GM23338 (cell line): ENCODE measurements at regions not wholly inside any gene's neighbourhood (a gene's known extent, or its start where the extent isn't known, plus 50 kb on each side); places are given as distances from the start of the nearest gene placed in this dataset.

Source experiments
- ATAC-seq: fragments of 200-7000 bp; cut with Tn5 transposase; 3 replicates; pipeline ENCODE4 v1.9.1; 2020
- DNase-seq: peaks from one replicate; pipeline ENCODE4 v3.0.0-alpha.2; 2015; ENCODE audit warnings: low spot score
- H2AFZ ChIP-seq: fragments of 200-600 bp; sonication (generic); 2 replicates; pipeline ENCODE4 v1.8.0; 2016; ENCODE audit warnings: antibody characterized with exemption, mild to moderate bottlenecking, moderate library complexity
- H3F3A ChIP-seq: fragments of 200-600 bp; sonication (generic); replicated peaks from 2 replicates; pipeline ENCODE4 v1.8.0; 2017; ENCODE audit warnings: antibody characterized with exemption, mixed run types, low read depth
- H3K27ac ChIP-seq: fragments of 200-600 bp; sonication (generic); 2 replicates; pipeline ENCODE4 v1.6.1; 2016; ENCODE audit warnings: low read depth
- H3K27me3 ChIP-seq: fragments of 200-600 bp; sonication (generic); 2 replicates; pipeline ENCODE4 v1.8.0; 2016; ENCODE audit warnings: mild to moderate bottlenecking, mixed run types, moderate library complexity; ENCODE audit not compliant: insufficient read depth
- H3K36me3 ChIP-seq: fragments of 200-600 bp; sonication (generic); 2 replicates; pipeline ENCODE4 v1.8.0; 2016; ENCODE audit warnings: mild to moderate bottlenecking; ENCODE audit not compliant: insufficient read depth
- H3K4me1 ChIP-seq: fragments of 200-600 bp; sonication (generic); 2 replicates; pipeline ENCODE4 v1.8.0; 2016; ENCODE audit warnings: mild to moderate bottlenecking, moderate library complexity; ENCODE audit not compliant: insufficient read depth
- H3K4me2 ChIP-seq: fragments of 200-600 bp; sonication (generic); 2 replicates; pipeline ENCODE4 v1.7.1; 2017; ENCODE audit warnings: mixed run types
- H3K4me3 ChIP-seq: fragments of 200-600 bp; sonication (generic); 2 replicates; pipeline ENCODE4 v1.6.1; 2016; ENCODE audit warnings: mixed run types
- H3K79me2 ChIP-seq: fragments of 200-600 bp; sonication (generic); replicated peaks from 2 replicates; pipeline ENCODE4 v1.8.0; 2017; ENCODE audit warnings: mild to moderate bottlenecking; ENCODE audit not compliant: insufficient read depth
- H3K9me2 ChIP-seq: fragments of 200-600 bp; sonication (generic); 2 replicates; pipeline ENCODE4 v1.8.0; 2017; ENCODE audit not compliant: insufficient read depth
- H4K20me1 ChIP-seq: fragments of 200-600 bp; sonication (generic); replicated peaks from 2 replicates; pipeline ENCODE4 v1.8.0; 2017; ENCODE audit warnings: mild to moderate bottlenecking; ENCODE audit not compliant: insufficient read depth
- H3K27ac Mint-ChIP-seq: 2 replicates; pipeline ENCODE4 v1.8.0; 2020; ENCODE audit warnings: inconsistent platforms, mild to moderate bottlenecking, moderate library complexity, mixed read lengths
- H3K27me3 Mint-ChIP-seq: 3 replicates; pipeline ENCODE4 v1.8.0; 2022; ENCODE audit warnings: low read depth, mild to moderate bottlenecking, moderate library complexity, mixed read lengths, inconsistent platforms; ENCODE audit not compliant: insufficient read depth, poor library complexity
- H3K36me3 Mint-ChIP-seq: 3 replicates; pipeline ENCODE4 v1.8.0; 2021; ENCODE audit warnings: low read depth, mild to moderate bottlenecking, inconsistent platforms, moderate library complexity, mixed read lengths
- H3K4me1 Mint-ChIP-seq: 3 replicates; pipeline ENCODE4 v1.8.0; 2020; ENCODE audit warnings: mild to moderate bottlenecking, inconsistent platforms, mixed read lengths
- H3K4me3 Mint-ChIP-seq: 3 replicates; pipeline ENCODE4 v1.8.0; 2021; ENCODE audit warnings: moderate library complexity, mild to moderate bottlenecking, inconsistent platforms, mixed read lengths
- H3K9me3 Mint-ChIP-seq: 3 replicates; pipeline ENCODE4 v1.8.0; 2020; ENCODE audit warnings: moderate library complexity, mild to moderate bottlenecking, inconsistent platforms, mixed read lengths
- EZH2phosphoT487 ChIP-seq: fragments of 200-600 bp; sonication (generic); IDR thresholded peaks from one replicate; pipeline ENCODE4 v1.8.1; 2018; ENCODE audit warnings: antibody characterized with exemption; ENCODE audit not compliant: unreplicated experiment
- STAT1 ChIP-seq: IDR thresholded peaks from one replicate; pipeline ENCODE4 v1.6.1; 2016; ENCODE audit warnings: antibody characterized with exemption; ENCODE audit not compliant: unreplicated experiment
- ZNF114 ChIP-seq: fragments of 250-450 bp; sonication (Bioruptor Pico); IDR thresholded peaks from 2 replicates; pipeline ENCODE4 v1.5.0; 2020; ENCODE audit warnings: mild to moderate bottlenecking, moderate library complexity
- ZNF331 ChIP-seq: fragments of 250-450 bp; sonication (Bioruptor Pico); IDR thresholded peaks from 2 replicates; pipeline ENCODE4 v1.5.0; 2020; ENCODE audit warnings: low read depth, mild to moderate bottlenecking, moderate library complexity
- TF ChIP-seq, protein P1 (sequence below): fragments of 250-450 bp; sonication (Bioruptor Pico); IDR thresholded peaks from 2 replicates; pipeline ENCODE4 v1.5.0; 2020; ENCODE audit warnings: mild to moderate bottlenecking, moderate library complexity

DNA sequence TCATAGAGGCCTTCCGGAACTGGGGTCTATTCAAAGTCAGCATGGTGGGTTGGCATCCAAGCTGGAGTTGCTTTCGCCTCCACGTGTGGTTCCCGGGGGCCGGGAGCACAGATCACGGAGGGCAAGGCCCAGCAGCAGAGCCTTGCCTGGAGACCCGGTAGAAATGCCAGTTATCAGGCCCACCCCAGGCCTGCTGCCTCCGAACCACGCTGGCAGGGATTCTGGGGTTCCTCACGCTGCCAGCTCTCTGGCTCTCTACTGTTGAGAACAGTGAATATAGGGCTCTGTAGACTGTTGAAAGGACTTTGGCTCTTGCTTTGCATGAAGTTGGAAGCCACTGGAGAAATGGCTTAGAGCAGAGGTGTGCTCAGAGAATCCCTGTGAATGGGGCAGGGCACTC lies 127.5 kb downstream of the RIPK4 start:
- no peaks in the 10 kb centered on the region for H3K27me3 ChIP-seq
- TF ChIP-seq STAT1, result no peak
- H3K4me1 ChIP-seq, result no peaks in the 10 kb centered on the region
- no peak overlapping the region for H3K4me2 ChIP-seq
- H3K36me3 Mint-ChIP-seq, result peaks cover 3% of the 10 kb centered on the region; the same call in 2 of the 3 replicates
- no peak overlapping the region for H3K27ac Mint-ChIP-seq
- H3K9me3 Mint-ChIP-seq, result peaks cover 7% of the 10 kb centered on the region
- DNase-seq (no peak), ATAC-seq (no peak)
- no peaks in the 10 kb centered on the region for H3F3A ChIP-seq
- H3K36me3 ChIP-seq, result no peaks in the 10 kb centered on the region
- H3K9me2 ChIP-seq, result peaks cover 18% of the 10 kb centered on the region
- no peaks in the 10 kb centered on the region; the same call in 2 of the 3 replicates for H3K4me1 Mint-ChIP-seq
- H3K27me3 Mint-ChIP-seq, result peaks cover 5% of the 10 kb centered on the region
- H3K79me2 ChIP-seq, result no peaks in the 10 kb centered on the region
- no peak overlapping the region for H2AFZ ChIP-seq
- H3K4me3 Mint-ChIP-seq, result no peak overlapping the region
- H3K4me3 ChIP-seq, result no peak overlapping the region
- no peaks in the 10 kb centered on the region for H4K20me1 ChIP-seq
- H3K27ac ChIP-seq, result no peak overlapping the region

DNA sequence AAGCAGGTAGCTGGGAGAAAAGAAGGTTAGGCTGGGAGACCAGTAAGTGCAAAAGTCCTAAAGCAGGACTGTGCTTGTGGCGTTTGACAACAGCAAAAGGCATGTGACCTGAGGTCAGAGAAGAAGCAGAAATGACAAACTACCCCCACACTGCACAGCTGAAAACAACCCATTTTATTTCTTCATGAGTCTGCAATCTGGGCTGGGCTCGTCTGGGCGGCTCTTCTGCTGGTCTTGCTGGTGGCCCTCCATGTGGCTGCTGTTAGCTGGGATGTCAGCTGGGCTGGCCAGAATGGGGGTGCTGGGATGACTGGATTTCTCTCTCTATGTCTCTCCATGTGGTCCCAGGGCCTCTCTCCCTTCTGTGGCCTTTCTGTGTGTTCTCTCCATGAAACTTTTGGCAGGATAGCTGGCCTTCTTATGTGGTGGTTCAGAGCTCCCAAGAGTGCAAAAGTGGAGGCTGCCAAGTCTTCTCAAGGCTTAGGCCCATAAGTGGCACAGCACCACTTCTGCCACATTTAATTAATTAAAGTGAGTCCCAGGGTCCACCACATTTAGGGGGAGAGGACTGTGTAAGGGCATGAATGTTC lies 128.6 kb downstream of the RIPK4 start:
- Histone ChIP-seq H3K4me2 (no peak overlapping the region), H4K20me1 (no peaks in the 10 kb centered on the region), H2AFZ (no peak overlapping the region), H3K36me3 (no peaks in the 10 kb centered on the region), H3K27ac (no peak overlapping the region), H3K4me3 (no peak overlapping the region), H3K4me1 (no peaks in the 10 kb centered on the region), H3F3A (no peaks in the 10 kb centered on the region), H3K9me2 (peaks cover 18% of the 10 kb centered on the region), H3K79me2 (no peaks in the 10 kb centered on the region), H3K27me3 (no peaks in the 10 kb centered on the region)
- Mint-ChIP-seq H3K36me3 (peaks cover 3% of the 10 kb centered on the region; the same call in 2 of the 3 replicates), H3K4me3 (no peak overlapping the region), H3K9me3 (peaks cover 7% of the 10 kb centered on the region), H3K27me3 (peaks cover 5% of the 10 kb centered on the region), H3K27ac (no peak overlapping the region), H3K4me1 (no peaks in the 10 kb centered on the region; the same call in 1 of the 3 replicates)
- ATAC-seq (no peak), DNase-seq (no peak)
- TF ChIP-seq, protein P1, sequence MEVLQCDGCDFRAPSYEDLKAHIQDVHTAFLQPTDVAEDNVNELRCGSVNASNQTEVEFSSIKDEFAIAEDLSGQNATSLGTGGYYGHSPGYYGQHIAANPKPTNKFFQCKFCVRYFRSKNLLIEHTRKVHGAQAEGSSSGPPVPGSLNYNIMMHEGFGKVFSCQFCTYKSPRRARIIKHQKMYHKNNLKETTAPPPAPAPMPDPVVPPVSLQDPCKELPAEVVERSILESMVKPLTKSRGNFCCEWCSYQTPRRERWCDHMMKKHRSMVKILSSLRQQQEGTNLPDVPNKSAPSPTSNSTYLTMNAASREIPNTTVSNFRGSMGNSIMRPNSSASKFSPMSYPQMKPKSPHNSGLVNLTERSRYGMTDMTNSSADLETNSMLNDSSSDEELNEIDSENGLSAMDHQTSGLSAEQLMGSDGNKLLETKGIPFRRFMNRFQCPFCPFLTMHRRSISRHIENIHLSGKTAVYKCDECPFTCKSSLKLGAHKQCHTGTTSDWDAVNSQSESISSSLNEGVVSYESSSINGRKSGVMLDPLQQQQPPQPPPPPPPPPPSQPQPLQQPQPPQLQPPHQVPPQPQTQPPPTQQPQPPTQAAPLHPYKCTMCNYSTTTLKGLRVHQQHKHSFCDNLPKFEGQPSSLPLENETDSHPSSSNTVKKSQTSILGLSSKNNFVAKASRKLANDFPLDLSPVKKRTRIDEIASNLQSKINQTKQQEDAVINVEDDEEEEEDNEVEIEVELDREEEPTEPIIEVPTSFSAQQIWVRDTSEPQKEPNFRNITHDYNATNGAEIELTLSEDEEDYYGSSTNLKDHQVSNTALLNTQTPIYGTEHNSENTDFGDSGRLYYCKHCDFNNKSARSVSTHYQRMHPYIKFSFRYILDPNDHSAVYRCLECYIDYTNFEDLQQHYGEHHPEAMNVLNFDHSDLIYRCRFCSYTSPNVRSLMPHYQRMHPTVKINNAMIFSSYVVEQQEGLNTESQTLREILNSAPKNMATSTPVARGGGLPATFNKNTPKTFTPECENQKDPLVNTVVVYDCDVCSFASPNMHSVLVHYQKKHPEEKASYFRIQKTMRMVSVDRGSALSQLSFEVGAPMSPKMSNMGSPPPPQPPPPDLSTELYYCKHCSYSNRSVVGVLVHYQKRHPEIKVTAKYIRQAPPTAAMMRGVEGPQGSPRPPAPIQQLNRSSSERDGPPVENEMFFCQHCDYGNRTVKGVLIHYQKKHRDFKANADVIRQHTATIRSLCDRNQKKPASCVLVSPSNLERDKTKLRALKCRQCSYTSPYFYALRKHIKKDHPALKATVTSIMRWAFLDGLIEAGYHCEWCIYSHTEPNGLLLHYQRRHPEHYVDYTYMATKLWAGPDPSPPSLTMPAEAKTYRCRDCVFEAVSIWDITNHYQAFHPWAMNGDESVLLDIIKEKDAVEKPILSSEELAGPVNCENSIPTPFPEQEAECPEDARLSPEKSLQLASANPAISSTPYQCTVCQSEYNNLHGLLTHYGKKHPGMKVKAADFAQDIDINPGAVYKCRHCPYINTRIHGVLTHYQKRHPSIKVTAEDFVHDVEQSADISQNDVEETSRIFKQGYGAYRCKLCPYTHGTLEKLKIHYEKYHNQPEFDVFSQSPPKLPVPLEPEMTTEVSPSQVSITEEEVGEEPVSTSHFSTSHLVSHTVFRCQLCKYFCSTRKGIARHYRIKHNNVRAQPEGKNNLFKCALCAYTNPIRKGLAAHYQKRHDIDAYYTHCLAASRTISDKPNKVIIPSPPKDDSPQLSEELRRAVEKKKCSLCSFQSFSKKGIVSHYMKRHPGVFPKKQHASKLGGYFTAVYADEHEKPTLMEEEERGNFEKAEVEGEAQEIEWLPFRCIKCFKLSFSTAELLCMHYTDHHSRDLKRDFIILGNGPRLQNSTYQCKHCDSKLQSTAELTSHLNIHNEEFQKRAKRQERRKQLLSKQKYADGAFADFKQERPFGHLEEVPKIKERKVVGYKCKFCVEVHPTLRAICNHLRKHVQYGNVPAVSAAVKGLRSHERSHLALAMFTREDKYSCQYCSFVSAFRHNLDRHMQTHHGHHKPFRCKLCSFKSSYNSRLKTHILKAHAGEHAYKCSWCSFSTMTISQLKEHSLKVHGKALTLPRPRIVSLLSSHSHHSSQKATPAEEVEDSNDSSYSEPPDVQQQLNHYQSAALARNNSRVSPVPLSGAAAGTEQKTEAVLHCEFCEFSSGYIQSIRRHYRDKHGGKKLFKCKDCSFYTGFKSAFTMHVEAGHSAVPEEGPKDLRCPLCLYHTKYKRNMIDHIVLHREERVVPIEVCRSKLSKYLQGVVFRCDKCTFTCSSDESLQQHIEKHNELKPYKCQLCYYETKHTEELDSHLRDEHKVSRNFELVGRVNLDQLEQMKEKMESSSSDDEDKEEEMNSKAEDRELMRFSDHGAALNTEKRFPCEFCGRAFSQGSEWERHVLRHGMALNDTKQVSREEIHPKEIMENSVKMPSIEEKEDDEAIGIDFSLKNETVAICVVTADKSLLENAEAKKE (CRISPR knock-in tag), result no peak
- TF ChIP-seq ZNF114 (CRISPR knock-in tag) (no peak), EZH2phosphoT487 (no peak), ZNF331 (CRISPR knock-in tag) (peak; percentile 59)
